HEK293T (cell line): ENCODE measurements at regions not wholly inside any gene's neighbourhood (a gene's known extent, or its start where the extent isn't known, plus 50 kb on each side); places are given as distances from the start of the nearest gene placed in this dataset.

Experiments used
- BHLHE40 ChIP-seq: fragments of 450-650 bp; IDR thresholded peaks from 2 replicates; pipeline ENCODE4 v1.6.1; 2016; ENCODE audit warnings: mild to moderate bottlenecking, moderate library complexity, borderline replicate concordance
- ELF4 ChIP-seq: fragments of 450-650 bp; IDR thresholded peaks from 2 replicates; pipeline ENCODE4 v1.6.1; 2017; ENCODE audit warnings: antibody characterized with exemption
- HDGF ChIP-seq: fragments of 450-650 bp; IDR thresholded peaks from 2 replicates; pipeline ENCODE4 v1.6.1; 2017; ENCODE audit warnings: antibody characterized with exemption, borderline replicate concordance
- LEF1 ChIP-seq: fragments of 450-650 bp; IDR thresholded peaks from 2 replicates; pipeline ENCODE4 v1.6.1; 2017; ENCODE audit warnings: mild to moderate bottlenecking, borderline replicate concordance
- NFRKB ChIP-seq: fragments of 450-650 bp; IDR thresholded peaks from 2 replicates; pipeline ENCODE4 v1.6.1; 2016; ENCODE audit warnings: mild to moderate bottlenecking, moderate library complexity
- PKNOX1 ChIP-seq: fragments of 450-650 bp; IDR thresholded peaks from 2 replicates; pipeline ENCODE4 v1.6.1; 2016
- SP1 ChIP-seq: fragments of 450-650 bp; IDR thresholded peaks from 2 replicates; pipeline ENCODE4 v1.6.1; 2017
- SUZ12 ChIP-seq: fragments of 450-650 bp; IDR thresholded peaks from 2 replicates; pipeline ENCODE4 v1.6.1; 2016; ENCODE audit warnings: mild to moderate bottlenecking
- TARDBP ChIP-seq: fragments of 450-650 bp; IDR thresholded peaks from 2 replicates; pipeline ENCODE4 v1.6.1; 2016
- ZNF384 ChIP-seq: fragments of 450-650 bp; IDR thresholded peaks from 2 replicates; pipeline ENCODE4 v1.6.1; 2016

- TF ChIP-seq LEF1 (no peak), ZNF384 (no peak), SP1 (no peak), BHLHE40 (no peak), TARDBP (no peak), ELF4 (no peak), HDGF (no peak), PKNOX1 (no peak), SUZ12 (no peak), NFRKB (no peak)
These were observed 137.2 kb upstream of the FST start for GRCh38 chr5:53343187-53343586.
